Endothelial cell (in vitro differentiated cells): ENCODE measurements at regions not wholly inside any gene's neighbourhood (a gene's known extent, or its start where the extent isn't known, plus 50 kb on each side); places are given as distances from the start of the nearest gene placed in this dataset.

Source experiments
- DNase-seq: peaks from one replicate; pipeline ENCODE4 v3.0.0; 2021; ENCODE audit warnings: low spot score
- H3K27ac Mint-ChIP-seq: one replicate; pipeline ENCODE4 v1.8.0; 2021; ENCODE audit warnings: mixed read lengths, inconsistent platforms; ENCODE audit not compliant: unreplicated experiment
- H3K27me3 Mint-ChIP-seq: one replicate; pipeline ENCODE4 v1.8.0; 2021; ENCODE audit warnings: mild to moderate bottlenecking, moderate library complexity, mixed read lengths, inconsistent platforms; ENCODE audit not compliant: unreplicated experiment
- H3K36me3 Mint-ChIP-seq: one replicate; pipeline ENCODE4 v1.8.0; 2021; ENCODE audit warnings: mild to moderate bottlenecking, low read depth, mixed read lengths, inconsistent platforms; ENCODE audit not compliant: unreplicated experiment
- H3K4me1 Mint-ChIP-seq: one replicate; pipeline ENCODE4 v1.8.0; 2021; ENCODE audit warnings: mild to moderate bottlenecking, mixed read lengths, inconsistent platforms; ENCODE audit not compliant: unreplicated experiment
- H3K4me3 Mint-ChIP-seq: one replicate; pipeline ENCODE4 v1.8.0; 2021; ENCODE audit warnings: mild to moderate bottlenecking, mixed read lengths, inconsistent platforms; ENCODE audit not compliant: unreplicated experiment
- H3K9me3 Mint-ChIP-seq: one replicate; pipeline ENCODE4 v1.8.0; 2021; ENCODE audit warnings: mixed read lengths, inconsistent platforms; ENCODE audit not compliant: unreplicated experiment
- TF ChIP-seq, protein P1 (sequence below): fragments of 200-600 bp; sonication (generic); IDR thresholded peaks from one replicate; pipeline ENCODE4 v1.5.0; 2021; ENCODE audit warnings: antibody characterized with exemption; ENCODE audit not compliant: unreplicated experiment

DNA sequence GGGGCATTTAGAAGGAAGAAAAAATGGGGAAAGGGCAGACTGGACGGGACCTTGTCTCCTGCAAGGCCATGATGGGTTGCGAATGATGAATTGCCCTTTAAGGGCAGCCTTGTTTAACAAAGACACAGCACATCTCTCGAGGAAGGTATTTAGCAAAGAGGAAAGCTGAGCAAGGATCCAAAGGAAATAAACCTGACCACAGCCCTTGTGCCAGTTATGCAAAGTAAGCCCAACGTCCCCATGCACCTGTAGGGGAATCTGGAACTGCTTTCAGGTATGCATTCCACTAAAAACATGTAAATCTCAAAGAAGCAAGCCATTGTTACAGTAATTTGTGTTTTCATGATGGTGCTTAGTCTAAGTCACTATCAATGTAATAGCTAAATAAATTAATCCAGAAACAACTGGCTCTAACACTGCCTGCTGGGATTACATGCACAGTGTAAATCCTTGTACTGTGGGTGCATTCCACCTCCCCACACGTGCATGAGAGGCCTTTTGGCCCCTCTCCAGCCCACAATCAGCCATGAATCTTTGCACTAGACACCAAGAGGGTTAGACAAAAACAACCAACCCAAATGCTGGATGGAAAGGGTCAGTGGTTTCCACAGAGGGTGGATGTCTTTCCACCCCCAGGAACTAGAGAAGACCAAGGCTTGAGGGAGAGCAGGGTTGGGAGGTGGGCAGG, 228.8 kb upstream of the KAZN start:
- Mint-ChIP-seq H3K4me1 (no peaks in the 10 kb centered on the region), H3K36me3 (no peaks in the 10 kb centered on the region), H3K27ac (no peak overlapping the region), H3K9me3 (no peaks in the 10 kb centered on the region), H3K27me3 (no peaks in the 10 kb centered on the region), H3K4me3 (no peak overlapping the region)
- DNase-seq, result no peak
- TF ChIP-seq, protein P1, sequence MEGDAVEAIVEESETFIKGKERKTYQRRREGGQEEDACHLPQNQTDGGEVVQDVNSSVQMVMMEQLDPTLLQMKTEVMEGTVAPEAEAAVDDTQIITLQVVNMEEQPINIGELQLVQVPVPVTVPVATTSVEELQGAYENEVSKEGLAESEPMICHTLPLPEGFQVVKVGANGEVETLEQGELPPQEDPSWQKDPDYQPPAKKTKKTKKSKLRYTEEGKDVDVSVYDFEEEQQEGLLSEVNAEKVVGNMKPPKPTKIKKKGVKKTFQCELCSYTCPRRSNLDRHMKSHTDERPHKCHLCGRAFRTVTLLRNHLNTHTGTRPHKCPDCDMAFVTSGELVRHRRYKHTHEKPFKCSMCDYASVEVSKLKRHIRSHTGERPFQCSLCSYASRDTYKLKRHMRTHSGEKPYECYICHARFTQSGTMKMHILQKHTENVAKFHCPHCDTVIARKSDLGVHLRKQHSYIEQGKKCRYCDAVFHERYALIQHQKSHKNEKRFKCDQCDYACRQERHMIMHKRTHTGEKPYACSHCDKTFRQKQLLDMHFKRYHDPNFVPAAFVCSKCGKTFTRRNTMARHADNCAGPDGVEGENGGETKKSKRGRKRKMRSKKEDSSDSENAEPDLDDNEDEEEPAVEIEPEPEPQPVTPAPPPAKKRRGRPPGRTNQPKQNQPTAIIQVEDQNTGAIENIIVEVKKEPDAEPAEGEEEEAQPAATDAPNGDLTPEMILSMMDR, result no peak

DNA sequence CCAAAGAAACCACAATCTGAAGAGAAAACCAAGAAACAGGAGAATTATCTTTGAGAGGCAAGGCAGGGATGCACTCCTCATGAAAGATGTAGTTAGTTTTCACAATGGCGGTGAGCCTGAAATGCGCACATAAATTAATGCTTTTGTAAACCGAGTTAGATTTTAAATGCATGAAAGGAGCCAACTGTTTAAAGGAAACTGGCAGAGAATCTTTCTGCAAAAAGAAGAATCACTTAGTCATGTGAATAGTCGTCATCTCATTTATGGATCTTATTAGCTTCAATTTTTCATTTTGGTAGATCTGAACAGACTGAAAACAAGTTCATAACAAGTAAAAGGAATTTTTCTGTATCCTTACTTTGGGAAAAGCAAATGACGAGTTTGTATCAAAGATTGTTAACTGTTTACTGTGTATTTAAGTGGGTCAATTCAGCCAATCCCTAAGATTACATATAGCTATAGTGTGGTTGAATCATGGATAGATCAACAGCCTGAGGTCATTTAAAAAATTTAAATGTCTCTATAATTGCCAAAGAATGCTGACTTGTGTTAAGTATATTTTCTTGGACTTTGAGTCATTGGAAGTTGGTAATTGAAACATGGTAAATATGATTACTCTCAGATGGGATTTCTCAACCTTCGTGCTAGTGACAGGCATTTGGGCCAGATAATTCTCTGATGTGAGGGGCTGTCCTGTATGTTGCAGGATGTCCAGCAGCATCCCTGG, 226.6 kb upstream of the KAZN start:
- Mint-ChIP-seq H3K27me3 (no peaks in the 10 kb centered on the region), H3K27ac (no peak overlapping the region), H3K4me3 (no peak overlapping the region), H3K4me1 (no peaks in the 10 kb centered on the region), H3K9me3 (no peaks in the 10 kb centered on the region), H3K36me3 (no peaks in the 10 kb centered on the region)
- no peak for DNase-seq
- TF ChIP-seq, protein P1, result no peak

DNA sequence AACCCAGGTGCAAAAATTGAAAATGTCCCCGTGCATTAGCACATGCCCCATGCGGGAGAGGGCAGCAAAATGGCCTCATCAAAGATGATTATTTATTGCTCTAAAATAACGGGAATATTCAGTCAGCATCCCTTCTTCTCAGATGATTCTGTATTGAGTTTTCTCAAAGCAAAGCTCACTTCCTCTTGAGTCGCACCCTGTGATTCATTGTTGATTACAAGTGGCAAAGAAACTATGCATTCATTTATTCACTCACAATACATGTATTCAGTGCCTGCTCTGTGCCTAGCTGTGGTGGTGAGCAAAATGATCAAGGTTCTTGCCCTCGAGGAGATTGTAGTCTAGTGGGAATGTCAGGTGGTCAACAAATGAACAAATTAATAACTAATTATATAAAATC, 226.0 kb upstream of the KAZN start:
- TF ChIP-seq, protein P1, result no peak
- no peaks in the 10 kb centered on the region for H3K27me3 Mint-ChIP-seq

DNA sequence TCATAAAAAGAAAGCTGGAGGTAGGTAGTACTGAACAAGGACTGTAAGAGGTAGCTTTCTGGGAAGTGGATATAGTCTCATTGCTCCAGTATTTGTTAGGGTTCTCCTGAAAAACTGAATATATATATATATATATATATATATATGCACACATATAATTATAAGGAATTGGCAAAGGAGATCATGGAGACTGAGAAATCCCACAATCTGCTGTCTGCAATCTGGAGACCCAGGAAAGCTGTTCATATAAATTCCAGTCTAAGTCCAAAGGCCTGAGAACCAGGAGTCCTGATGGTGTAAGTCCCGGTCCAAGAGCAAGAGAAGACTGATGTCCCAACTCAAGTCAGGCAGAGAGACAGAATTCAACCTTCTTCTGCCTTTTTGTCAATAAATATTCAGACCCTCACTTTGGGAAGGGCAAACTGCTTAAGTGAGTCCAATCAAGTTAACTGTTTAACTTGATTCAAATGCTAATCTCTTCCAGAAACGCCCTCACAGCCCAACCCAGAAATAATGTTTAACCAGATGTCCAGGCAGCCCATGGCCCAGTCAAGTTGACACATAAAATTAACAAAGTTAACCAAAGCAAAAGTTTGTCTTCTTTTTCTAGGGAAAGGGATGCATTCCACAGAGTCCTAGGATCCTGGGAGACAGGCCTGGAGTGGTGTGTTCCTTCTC, 225.3 kb upstream of the KAZN start:
- no peaks in the 10 kb centered on the region for H3K27me3 Mint-ChIP-seq
- H3K36me3 Mint-ChIP-seq, result no peaks in the 10 kb centered on the region
- no peak overlapping the region for H3K4me3 Mint-ChIP-seq
- H3K9me3 Mint-ChIP-seq, result no peaks in the 10 kb centered on the region
- no peak overlapping the region for H3K27ac Mint-ChIP-seq
- DNase-seq, result no peak
- TF ChIP-seq, protein P1, result no peak
- no peaks in the 10 kb centered on the region for H3K4me1 Mint-ChIP-seq

More for the DNA sequence above, 226.0 kb upstream of the KAZN start:
- no peak overlapping the region for H3K27ac Mint-ChIP-seq
- H3K36me3 Mint-ChIP-seq, result no peaks in the 10 kb centered on the region
- H3K9me3 Mint-ChIP-seq, result no peaks in the 10 kb centered on the region
- DNase-seq, result no peak
- H3K4me1 Mint-ChIP-seq, result no peaks in the 10 kb centered on the region
- no peak overlapping the region for H3K4me3 Mint-ChIP-seq

DNA sequence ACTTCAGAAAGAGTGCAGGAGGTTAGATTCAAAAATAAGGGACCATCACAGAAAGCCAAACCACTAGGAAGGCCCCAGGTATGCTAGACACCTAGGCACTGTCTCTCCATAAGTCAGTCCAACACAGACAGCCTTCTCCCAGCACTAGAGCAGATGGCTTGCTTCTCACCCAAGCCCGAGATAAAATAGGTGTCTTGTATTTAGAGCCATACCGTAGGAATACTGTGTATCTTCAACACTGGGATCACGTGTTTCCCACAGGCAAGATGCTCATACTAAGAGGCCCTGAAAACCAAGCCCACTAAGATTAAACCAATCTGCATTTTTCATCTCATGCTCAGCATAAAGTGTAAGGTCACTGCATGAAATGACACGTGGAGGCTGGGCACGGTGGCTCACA, 223.3 kb upstream of the KAZN start:
- no peak overlapping the region for H3K4me3 Mint-ChIP-seq
- H3K36me3 Mint-ChIP-seq, result no peaks in the 10 kb centered on the region
- H3K27ac Mint-ChIP-seq, result no peak overlapping the region
- TF ChIP-seq, protein P1, result no peak
- H3K27me3 Mint-ChIP-seq, result peaks cover 3% of the 10 kb centered on the region
- H3K4me1 Mint-ChIP-seq, result no peaks in the 10 kb centered on the region
- no peaks in the 10 kb centered on the region for H3K9me3 Mint-ChIP-seq
- no peak for DNase-seq
